ENCODE measurements at regions not wholly inside any gene's neighbourhood (a gene's known extent, or its start where the extent isn't known, plus 50 kb on each side); places are given as distances from the start of the nearest gene placed in this dataset.

DNA sequence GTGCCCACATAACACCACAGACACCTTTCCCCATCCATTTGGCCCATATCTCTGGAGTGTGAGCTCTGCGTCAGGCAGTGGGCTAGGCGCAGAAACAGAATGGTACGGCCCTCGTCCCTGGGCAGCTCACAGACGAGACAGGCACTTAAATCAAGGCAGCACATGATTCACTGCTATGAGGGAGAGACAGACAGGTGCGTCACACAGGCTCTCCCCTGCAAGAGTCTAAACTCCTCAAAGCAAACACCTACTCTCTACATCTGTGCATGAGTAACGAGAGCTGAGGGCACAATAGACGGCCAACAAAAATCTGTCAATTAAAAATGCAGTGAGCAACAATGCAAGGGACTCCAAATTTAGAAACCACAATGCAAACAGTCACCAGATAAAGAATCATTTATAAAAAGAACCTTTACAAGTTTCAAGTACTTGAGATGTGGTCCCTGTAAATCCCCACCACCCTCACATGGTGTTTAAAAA is 348.9 kb downstream of the UQCRFS1 start:
- Histone ChIP-seq H3K4me2 (ENCODE audit: low read depth, low read length, poor library complexity, severe bottlenecking) (no peak overlapping the region), H3K27me3 (ENCODE audit: insufficient read depth, low read length, poor library complexity, severe bottlenecking) (no peaks in the 10 kb centered on the region)

DNA sequence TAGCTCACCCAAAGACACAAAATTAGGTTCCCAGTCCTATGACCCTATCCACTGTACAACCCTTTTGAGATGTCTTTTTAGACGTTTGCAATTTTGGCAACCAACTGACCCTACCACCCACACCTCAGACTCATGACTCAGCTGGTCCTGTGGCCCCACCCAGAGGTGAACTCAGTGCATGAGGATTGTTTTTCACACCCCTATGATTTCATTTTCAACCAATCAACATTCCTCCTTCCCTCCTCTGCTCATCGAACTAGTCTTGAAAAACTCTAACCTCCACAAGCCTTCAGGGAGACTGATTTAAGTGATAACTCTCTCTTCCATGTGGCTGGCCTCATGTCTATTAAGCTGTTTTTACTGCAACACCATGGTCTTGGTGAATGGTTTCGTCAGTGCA is 350.7 kb downstream of the UQCRFS1 start:
- H3K4me2 ChIP-seq (ENCODE audit: low read depth, low read length, poor library complexity, severe bottlenecking), result no peak overlapping the region
- TF ChIP-seq EZH2phosphoT487 (IDR thresholded peaks at IDR 0.05; ENCODE audit: borderline replicate concordance), result no peak
- TF ChIP-seq, protein P1, sequence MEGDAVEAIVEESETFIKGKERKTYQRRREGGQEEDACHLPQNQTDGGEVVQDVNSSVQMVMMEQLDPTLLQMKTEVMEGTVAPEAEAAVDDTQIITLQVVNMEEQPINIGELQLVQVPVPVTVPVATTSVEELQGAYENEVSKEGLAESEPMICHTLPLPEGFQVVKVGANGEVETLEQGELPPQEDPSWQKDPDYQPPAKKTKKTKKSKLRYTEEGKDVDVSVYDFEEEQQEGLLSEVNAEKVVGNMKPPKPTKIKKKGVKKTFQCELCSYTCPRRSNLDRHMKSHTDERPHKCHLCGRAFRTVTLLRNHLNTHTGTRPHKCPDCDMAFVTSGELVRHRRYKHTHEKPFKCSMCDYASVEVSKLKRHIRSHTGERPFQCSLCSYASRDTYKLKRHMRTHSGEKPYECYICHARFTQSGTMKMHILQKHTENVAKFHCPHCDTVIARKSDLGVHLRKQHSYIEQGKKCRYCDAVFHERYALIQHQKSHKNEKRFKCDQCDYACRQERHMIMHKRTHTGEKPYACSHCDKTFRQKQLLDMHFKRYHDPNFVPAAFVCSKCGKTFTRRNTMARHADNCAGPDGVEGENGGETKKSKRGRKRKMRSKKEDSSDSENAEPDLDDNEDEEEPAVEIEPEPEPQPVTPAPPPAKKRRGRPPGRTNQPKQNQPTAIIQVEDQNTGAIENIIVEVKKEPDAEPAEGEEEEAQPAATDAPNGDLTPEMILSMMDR (conservative IDR thresholded peaks at IDR 0.05; ENCODE audit: low read length), result no peak
- no peak overlapping the region for H3K9ac ChIP-seq (ENCODE audit: low read depth, low read length, poor library complexity, severe bottlenecking)

More for the DNA sequence above, 348.9 kb downstream of the UQCRFS1 start:
- peaks cover 4% of the 10 kb centered on the region; the same call in 1 of the 2 replicates for H3K9me3 ChIP-seq (ENCODE audit: insufficient read depth, low read depth, low read length)
- no peaks in the 10 kb centered on the region for H4K20me1 ChIP-seq (ENCODE audit: insufficient read depth, low read length, poor library complexity, severe bottlenecking)
- H2AFZ ChIP-seq (ENCODE audit: low read length), result no peak overlapping the region
- H3K9me2 ChIP-seq (replicated peaks; ENCODE audit: low read depth, low read length), result no peaks in the 10 kb centered on the region
- no peaks in the 10 kb centered on the region for H3K79me2 ChIP-seq (ENCODE audit: insufficient read depth, low read length)
- TF ChIP-seq, protein P1 (conservative IDR thresholded peaks at IDR 0.05; ENCODE audit: low read length), result no peak
- TF ChIP-seq EZH2phosphoT487 (IDR thresholded peaks at IDR 0.05; ENCODE audit: borderline replicate concordance), result no peak
- H3F3A ChIP-seq (ENCODE audit: low read depth), result no peaks in the 10 kb centered on the region
- no peak overlapping the region for H3K4me3 ChIP-seq (ENCODE audit: low read length, poor library complexity, severe bottlenecking)
- H3K9ac ChIP-seq (ENCODE audit: low read depth, low read length, poor library complexity, severe bottlenecking), result no peak overlapping the region
- H3K4me1 ChIP-seq (ENCODE audit: insufficient read depth, low read length, poor library complexity, severe bottlenecking), result no peaks in the 10 kb centered on the region
- no peaks in the 10 kb centered on the region for H3K36me3 ChIP-seq (ENCODE audit: insufficient read depth, low read length)

DNA sequence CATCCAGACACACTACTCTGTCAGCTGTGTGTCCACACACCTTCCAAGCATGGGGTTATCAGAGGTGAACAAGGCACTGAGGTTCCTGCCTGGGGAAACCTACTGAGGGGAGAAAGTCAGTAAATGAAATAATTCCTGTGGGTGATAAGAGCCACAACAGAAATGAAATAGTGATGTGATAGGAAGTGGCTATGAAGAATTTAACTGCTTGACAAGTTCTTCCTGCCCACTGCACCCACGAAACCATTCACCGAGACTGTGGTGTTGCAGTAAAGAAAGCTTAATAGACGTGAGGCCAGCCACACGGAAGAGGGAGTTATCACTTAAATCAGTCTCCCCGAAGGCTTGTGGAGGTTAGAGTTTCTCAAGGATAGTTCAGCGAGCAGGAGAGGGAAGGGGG is 353.1 kb downstream of the UQCRFS1 start:
- H3K9me2 ChIP-seq (replicated peaks; ENCODE audit: low read depth, low read length), result no peaks in the 10 kb centered on the region
- no peak overlapping the region for H2AFZ ChIP-seq (ENCODE audit: low read length)
- H3K4me3 ChIP-seq (ENCODE audit: low read length, poor library complexity, severe bottlenecking), result no peak overlapping the region
- no peaks in the 10 kb centered on the region for H3K36me3 ChIP-seq (ENCODE audit: insufficient read depth, low read length)
- no peaks in the 10 kb centered on the region for H3K27me3 ChIP-seq (ENCODE audit: insufficient read depth, low read length, poor library complexity, severe bottlenecking)
- H3K79me2 ChIP-seq (ENCODE audit: insufficient read depth, low read length), result no peaks in the 10 kb centered on the region
- TF ChIP-seq EZH2phosphoT487 (IDR thresholded peaks at IDR 0.05; ENCODE audit: borderline replicate concordance), result no peak
- TF ChIP-seq, protein P1 (conservative IDR thresholded peaks at IDR 0.05; ENCODE audit: low read length), result no peak
- H4K20me1 ChIP-seq (ENCODE audit: insufficient read depth, low read length, poor library complexity, severe bottlenecking), result no peaks in the 10 kb centered on the region
- peaks cover 4% of the 10 kb centered on the region; the same call in 1 of the 2 replicates for H3K9me3 ChIP-seq (ENCODE audit: insufficient read depth, low read depth, low read length)
- no peaks in the 10 kb centered on the region for H3K4me1 ChIP-seq (ENCODE audit: insufficient read depth, low read length, poor library complexity, severe bottlenecking)
- no peaks in the 10 kb centered on the region for H3F3A ChIP-seq (ENCODE audit: low read depth)
- H3K9ac ChIP-seq (ENCODE audit: low read depth, low read length, poor library complexity, severe bottlenecking), result no peak overlapping the region
- no peak overlapping the region for H3K4me2 ChIP-seq (ENCODE audit: low read depth, low read length, poor library complexity, severe bottlenecking)

More for the DNA sequence above, 350.7 kb downstream of the UQCRFS1 start:
- H3K9me2 ChIP-seq (replicated peaks; ENCODE audit: low read depth, low read length), result no peaks in the 10 kb centered on the region
- no peak overlapping the region for H2AFZ ChIP-seq (ENCODE audit: low read length)
- no peaks in the 10 kb centered on the region for H3K36me3 ChIP-seq (ENCODE audit: insufficient read depth, low read length)
- no peaks in the 10 kb centered on the region for H4K20me1 ChIP-seq (ENCODE audit: insufficient read depth, low read length, poor library complexity, severe bottlenecking)
- no peaks in the 10 kb centered on the region for H3F3A ChIP-seq (ENCODE audit: low read depth)
- no peaks in the 10 kb centered on the region for H3K4me1 ChIP-seq (ENCODE audit: insufficient read depth, low read length, poor library complexity, severe bottlenecking)
- H3K4me3 ChIP-seq (ENCODE audit: low read length, poor library complexity, severe bottlenecking), result no peak overlapping the region
- H3K9me3 ChIP-seq (ENCODE audit: insufficient read depth, low read depth, low read length), result peaks cover 4% of the 10 kb centered on the region; the same call in 1 of the 2 replicates
- H3K27me3 ChIP-seq (ENCODE audit: insufficient read depth, low read length, poor library complexity, severe bottlenecking), result no peaks in the 10 kb centered on the region
- H3K79me2 ChIP-seq (ENCODE audit: insufficient read depth, low read length), result no peaks in the 10 kb centered on the region

Measured in Loucy (cell line).